ENCODE measurements at regions not wholly inside any gene's neighbourhood (a gene's known extent, or its start where the extent isn't known, plus 50 kb on each side); places are given as distances from the start of the nearest gene placed in this dataset.
"Not testable (repeated sequence)": the region's sequence is repeated elsewhere in the genome, so short reads cannot be mapped to it uniquely, and the experiment has no call there.

DNA sequence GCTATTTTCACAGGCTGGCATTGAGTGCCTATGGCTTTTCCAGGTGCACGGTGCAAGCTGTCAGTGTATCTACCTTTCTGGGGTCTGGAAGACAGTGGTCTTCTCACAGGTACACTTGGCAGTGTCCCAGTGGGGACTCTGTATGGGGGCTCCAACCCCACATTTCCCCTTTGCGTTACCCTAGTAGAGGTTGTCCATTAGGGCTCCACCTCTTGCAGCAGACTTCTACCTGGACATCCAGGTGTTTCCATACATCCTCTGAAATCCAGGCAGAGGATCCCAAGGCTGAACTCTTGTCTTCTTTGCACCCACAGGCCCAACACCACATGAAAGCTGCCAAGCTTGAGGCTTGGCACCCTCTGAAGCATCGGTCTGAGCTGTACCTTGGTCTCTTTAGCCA lies 735.7 kb upstream of the INTU start:
- Histone ChIP-seq H3K27me3 (ENCODE audit: low read depth) (no peaks in the 10 kb centered on the region), H3K36me3 (replicated peaks) (no peaks in the 10 kb centered on the region), H3K4me1 (no peaks in the 10 kb centered on the region), H3K9me3 (peaks cover 5% of the 10 kb centered on the region; the same call in 1 of the 2 replicates), H3K4me3 (no peak overlapping the region)
- in situ Hi-C loops (cut with MboI; ENCODE audit: low sequenced_read_pairs) = no loop called here
- DNase-seq (ENCODE audit: low spot score in 2 of 2) = no peak

DNA sequence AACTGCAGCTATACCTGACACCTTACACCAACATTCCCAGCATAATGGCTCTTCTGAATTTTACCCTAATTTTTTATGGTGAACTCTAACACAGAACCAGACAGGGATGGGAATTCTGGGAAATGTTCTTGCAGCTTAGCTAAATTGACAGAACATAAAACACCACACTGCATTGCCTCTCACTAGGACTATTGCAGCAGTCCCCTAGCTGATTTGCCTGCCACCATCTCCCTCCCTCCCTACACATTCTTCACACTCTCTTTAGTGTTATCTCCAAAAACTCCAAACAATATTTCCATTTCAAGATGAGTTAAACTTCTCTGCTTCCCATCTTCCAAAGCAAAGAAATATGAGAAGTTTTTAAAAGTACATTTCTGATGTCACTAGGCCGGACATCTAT lies 733.9 kb upstream of the INTU start:
- in situ Hi-C loops (cut with MboI; ENCODE audit: low sequenced_read_pairs) = no loop called here
- Histone ChIP-seq H3K27me3 (ENCODE audit: low read depth) (no peaks in the 10 kb centered on the region), H3K4me1 (no peaks in the 10 kb centered on the region), H3K9me3 (peaks cover 5% of the 10 kb centered on the region; the same call in 1 of the 2 replicates), H3K36me3 (replicated peaks) (no peaks in the 10 kb centered on the region), H3K4me3 (no peak overlapping the region)
- DNase-seq (ENCODE audit: low spot score in 2 of 2) = no peak

DNA sequence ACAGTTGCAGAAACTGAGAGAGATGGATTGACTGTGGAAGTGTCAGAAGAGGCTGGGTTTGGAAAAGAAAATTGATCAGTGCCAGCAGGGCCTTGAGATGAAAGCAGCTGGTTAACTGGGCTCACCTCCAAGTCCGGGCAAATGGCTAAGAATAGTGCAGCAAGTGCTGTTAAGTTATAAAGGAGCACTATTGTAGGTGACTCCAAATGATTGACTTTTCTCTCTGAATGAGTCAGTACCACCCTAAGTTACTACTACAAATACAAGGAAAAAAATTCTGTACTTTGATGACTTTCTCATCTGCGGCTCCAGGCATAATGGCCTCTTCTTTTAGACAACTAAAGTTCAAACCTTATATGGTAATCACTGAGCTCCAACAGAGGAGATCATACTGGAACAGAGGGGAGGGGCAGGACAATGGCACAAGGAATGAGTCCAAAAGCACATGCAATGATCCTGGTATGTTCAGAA lies 733.4 kb upstream of the INTU start:
- Histone ChIP-seq H3K4me1 (no peaks in the 10 kb centered on the region), H3K4me3 (no peak overlapping the region), H3K27me3 (ENCODE audit: low read depth) (no peaks in the 10 kb centered on the region), H3K9me3 (peaks cover 5% of the 10 kb centered on the region; the same call in 1 of the 2 replicates), H3K36me3 (replicated peaks) (no peaks in the 10 kb centered on the region)
- no peak for DNase-seq (ENCODE audit: low spot score in 2 of 2)
- in situ Hi-C loops (cut with MboI; ENCODE audit: low sequenced_read_pairs) = no loop called here

DNA sequence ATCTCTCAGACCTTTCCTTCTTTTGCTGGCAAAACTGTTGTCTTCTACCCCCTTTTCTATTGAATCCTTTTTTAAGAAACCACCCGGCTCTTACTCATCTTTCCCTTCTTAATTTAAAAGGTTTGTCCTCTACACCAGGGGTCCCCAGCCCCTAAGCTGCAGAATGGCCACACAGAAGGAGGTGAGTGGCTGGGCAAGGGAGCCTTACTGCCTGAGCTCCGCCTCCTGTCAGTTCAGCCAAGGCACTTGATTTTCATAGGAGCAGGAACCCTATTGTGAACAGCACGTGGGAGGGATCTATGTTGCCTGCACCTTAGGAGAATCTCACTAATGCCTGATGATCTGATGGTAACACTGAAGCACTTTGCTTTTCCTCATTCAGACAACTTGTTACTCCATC lies 726.3 kb upstream of the INTU start:
- Histone ChIP-seq H3K27me3 (ENCODE audit: low read depth) (no peaks in the 10 kb centered on the region), H3K4me3 (no peak overlapping the region), H3K9me3 (no peaks in the 10 kb centered on the region), H3K36me3 (replicated peaks) (no peaks in the 10 kb centered on the region), H3K4me1 (no peaks in the 10 kb centered on the region)
- in situ Hi-C loops (cut with MboI; ENCODE audit: low sequenced_read_pairs) = no loop called here
- DNase-seq (ENCODE audit: low spot score in 2 of 2) = no peak

DNA sequence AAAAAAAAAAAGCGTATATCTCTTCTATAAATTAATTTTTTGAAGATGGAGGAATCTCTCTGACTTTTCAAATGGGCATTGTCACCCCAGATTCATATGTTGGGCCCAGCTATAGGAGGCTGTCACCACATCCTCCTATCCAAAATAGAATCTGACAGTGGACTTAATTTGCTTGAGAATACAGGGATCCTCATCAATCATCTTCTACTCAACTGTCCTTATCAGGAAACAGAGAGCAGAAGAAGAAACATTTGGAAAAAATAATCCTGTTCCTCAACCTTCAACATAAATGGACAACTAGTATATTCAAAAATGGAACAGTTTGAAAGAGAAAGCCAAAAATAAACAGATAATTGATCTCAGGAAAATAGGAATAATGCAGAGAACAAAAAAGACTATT lies 725.4 kb upstream of the INTU start:
- no peaks in the 10 kb centered on the region for H3K36me3 ChIP-seq (replicated peaks)
- no peaks in the 10 kb centered on the region for H3K4me1 ChIP-seq
- in situ Hi-C loops (cut with MboI; ENCODE audit: low sequenced_read_pairs) = no loop called here
- H3K27me3 ChIP-seq (ENCODE audit: low read depth) = no peaks in the 10 kb centered on the region
- DNase-seq (ENCODE audit: low spot score in 2 of 2) = no peak
- H3K9me3 ChIP-seq = no peaks in the 10 kb centered on the region; the same call in 1 of the 2 replicates
- no peak overlapping the region for H3K4me3 ChIP-seq

DNA sequence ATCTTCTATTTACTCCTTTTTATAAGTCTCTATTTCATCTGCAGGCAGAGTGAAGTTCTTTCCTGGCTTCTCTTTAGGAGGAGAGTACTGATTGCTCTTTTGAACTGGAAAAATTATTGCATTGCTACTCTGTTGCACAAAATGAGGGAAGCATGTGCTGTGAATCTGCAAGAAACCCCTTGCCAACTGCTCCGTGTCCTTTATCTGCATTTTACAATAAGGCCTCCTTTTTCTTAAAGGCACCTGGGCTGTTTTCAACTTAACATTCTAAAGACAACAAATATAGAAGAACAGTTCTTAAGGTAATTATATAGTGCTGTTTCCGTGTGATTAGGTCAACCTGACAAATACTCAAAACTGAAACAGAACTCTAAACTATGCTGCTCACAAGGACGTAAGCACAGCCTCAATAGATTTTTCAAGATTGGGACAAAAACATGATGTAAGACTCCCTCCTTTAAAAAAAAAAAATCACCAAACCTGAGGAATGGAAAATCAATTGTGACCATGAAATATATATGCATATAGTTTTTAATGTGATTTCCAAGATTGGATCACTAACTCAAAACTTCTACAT lies 716.6 kb upstream of the INTU start:
- Histone ChIP-seq H3K4me1 (0 out of 2 replicates have a peak, but pooled peaks cover 4% of the 10 kb centered on the region), H3K27me3 (ENCODE audit: low read depth) (no peaks in the 10 kb centered on the region), H3K4me3 (no peak overlapping the region), H3K9me3 (no peaks in the 10 kb centered on the region; the same call in 1 of the 2 replicates), H3K36me3 (replicated peaks) (no peaks in the 10 kb centered on the region)
- no peak for DNase-seq (ENCODE audit: low spot score in 2 of 2)
- in situ Hi-C loops (cut with MboI; ENCODE audit: low sequenced_read_pairs) = no loop called here

DNA sequence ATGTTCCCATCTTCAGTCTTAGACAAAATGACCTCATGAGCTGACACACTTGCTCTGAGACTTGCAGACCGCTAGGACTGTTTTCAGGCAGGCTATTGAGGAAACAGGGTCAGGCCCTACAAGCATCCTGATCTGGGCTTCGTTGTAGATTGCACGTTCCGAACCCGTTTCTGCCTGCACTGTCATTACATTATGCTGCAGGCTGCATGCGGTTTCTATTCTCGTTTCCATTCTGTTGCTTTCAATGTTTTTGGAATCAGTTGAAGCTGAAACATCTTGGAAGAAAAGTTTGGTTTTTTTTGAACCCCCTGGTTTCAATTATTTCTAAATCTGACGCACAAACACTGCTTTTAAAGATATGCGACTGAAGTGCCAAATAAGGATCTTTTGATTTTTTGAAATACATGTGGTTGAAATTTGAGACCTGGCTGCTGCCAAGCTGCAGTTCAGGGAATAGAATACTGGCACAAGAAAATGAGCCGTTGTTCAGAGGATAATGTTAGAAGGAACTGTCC lies 716.1 kb upstream of the INTU start:
- DNase-seq (ENCODE audit: low spot score in 2 of 2) = no peak
- no peaks in the 10 kb centered on the region for H3K36me3 ChIP-seq (replicated peaks)
- no peaks in the 10 kb centered on the region for H3K27me3 ChIP-seq (ENCODE audit: low read depth)
- H3K9me3 ChIP-seq = no peaks in the 10 kb centered on the region; the same call in 1 of the 2 replicates
- H3K4me1 ChIP-seq = 0 out of 2 replicates have a peak, but pooled peaks cover 4% of the 10 kb centered on the region
- no peak overlapping the region for H3K4me3 ChIP-seq
- in situ Hi-C loops (cut with MboI; ENCODE audit: low sequenced_read_pairs) = no loop called here

DNA sequence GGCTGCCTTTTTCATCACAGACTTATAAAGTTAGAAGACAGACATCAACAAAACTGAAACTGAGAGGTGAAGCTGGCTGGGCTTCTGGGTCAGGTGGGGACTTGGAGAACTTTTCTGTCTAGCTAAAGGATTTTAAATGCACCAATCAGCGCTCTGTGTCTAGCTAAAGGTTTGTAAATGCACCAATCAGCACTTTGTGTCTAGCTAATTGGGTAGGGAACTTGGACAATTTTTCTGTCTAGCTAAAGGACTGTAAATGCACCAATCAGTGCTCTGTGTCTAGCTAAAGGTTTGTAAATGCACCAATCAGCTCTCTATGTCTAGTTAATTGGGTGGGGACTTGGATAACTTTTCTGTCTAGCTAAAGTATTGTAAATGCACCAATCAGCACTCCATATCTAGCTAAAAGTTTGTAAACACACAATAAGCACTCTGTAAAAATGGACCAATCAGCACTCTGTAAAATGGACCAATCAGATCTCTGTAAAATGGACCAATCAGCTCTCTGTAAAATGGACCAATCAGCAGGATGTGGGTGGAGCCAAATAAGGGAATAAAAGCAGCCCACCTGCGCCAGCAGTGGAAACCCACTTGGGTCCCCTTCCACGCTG lies 710.3 kb upstream of the INTU start:
- H3K27me3 ChIP-seq (ENCODE audit: low read depth); H3K4me3 ChIP-seq; in situ Hi-C loops (cut with MboI; ENCODE audit: low sequenced_read_pairs); H3K36me3 ChIP-seq (replicated peaks); H3K4me1 ChIP-seq; H3K9me3 ChIP-seq; DNase-seq (ENCODE audit: low spot score in 2 of 2): not testable (repeated sequence)

DNA sequence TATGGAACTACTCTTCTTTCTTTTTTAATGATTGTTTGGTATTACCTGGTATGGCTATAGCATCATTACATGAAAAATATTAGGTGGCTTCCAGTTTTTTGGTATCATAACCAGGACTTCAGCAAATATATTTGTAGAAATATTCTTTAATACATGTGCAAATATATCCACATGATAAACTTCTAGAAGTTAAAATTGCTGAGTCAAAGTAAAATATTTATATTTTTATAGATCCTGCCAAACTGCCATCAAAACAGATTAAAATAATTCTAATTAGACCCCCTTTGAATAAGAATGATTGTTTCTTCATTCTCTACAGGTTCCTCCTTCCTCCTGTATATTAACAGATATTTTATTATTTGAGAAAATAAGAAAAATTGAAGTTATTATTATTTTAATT lies 708.5 kb upstream of the INTU start:
- no peaks in the 10 kb centered on the region for H3K9me3 ChIP-seq
- H3K4me1 ChIP-seq = no peaks in the 10 kb centered on the region
- DNase-seq (ENCODE audit: low spot score in 2 of 2) = no peak
- H3K27me3 ChIP-seq (ENCODE audit: low read depth) = no peaks in the 10 kb centered on the region
- no peak overlapping the region for H3K4me3 ChIP-seq
- no peaks in the 10 kb centered on the region for H3K36me3 ChIP-seq (replicated peaks)
- in situ Hi-C loops (cut with MboI; ENCODE audit: low sequenced_read_pairs) = no loop called here

DNA sequence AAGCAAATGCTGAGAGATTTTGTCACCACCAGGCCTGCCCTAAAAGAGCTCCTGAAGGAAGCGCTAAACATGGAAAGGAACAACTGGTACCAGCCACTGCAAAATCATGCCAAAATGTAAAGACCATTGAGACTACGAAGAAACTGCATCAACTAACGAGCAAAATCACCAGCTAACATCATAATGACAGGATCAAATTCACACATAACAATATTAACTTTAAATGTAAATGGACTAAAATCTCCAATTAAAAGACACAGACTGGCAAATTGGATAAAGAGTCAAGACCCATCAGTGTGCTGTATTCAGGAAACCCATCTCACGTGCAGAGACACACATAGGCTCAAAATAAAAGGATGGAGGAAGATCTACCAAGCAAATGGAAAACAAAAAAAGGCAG lies 702.7 kb upstream of the INTU start:
- H3K9me3 ChIP-seq; H3K27me3 ChIP-seq (ENCODE audit: low read depth); DNase-seq (ENCODE audit: low spot score in 2 of 2); H3K36me3 ChIP-seq (replicated peaks); in situ Hi-C loops (cut with MboI; ENCODE audit: low sequenced_read_pairs); H3K4me1 ChIP-seq; H3K4me3 ChIP-seq: not testable (repeated sequence)

DNA sequence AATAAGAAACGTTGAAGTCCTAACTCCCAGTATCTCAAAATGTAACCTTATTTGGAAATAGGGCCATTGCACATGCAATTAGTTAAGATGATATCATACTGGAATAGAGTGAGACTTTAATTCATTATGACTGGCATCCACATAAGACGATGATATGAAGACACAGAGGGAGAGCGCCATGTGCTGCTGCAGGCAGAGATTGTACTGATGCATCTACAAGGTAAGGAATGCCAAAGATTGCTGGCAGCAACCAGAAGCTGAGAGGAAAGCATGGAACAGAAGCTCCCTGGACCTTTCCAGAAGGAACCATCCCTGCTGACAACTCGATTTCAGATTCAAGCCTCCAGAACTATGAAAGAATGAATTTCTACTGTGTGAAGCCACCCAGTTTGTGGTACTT lies 697.0 kb upstream of the INTU start:
- no peaks in the 10 kb centered on the region for H3K4me1 ChIP-seq
- no peak for DNase-seq (ENCODE audit: low spot score in 2 of 2)
- H3K9me3 ChIP-seq = no peaks in the 10 kb centered on the region
- no peak overlapping the region for H3K4me3 ChIP-seq
- no peaks in the 10 kb centered on the region for H3K27me3 ChIP-seq (ENCODE audit: low read depth)
- H3K36me3 ChIP-seq (replicated peaks) = no peaks in the 10 kb centered on the region
- in situ Hi-C loops (cut with MboI; ENCODE audit: low sequenced_read_pairs) = no loop called here

DNA sequence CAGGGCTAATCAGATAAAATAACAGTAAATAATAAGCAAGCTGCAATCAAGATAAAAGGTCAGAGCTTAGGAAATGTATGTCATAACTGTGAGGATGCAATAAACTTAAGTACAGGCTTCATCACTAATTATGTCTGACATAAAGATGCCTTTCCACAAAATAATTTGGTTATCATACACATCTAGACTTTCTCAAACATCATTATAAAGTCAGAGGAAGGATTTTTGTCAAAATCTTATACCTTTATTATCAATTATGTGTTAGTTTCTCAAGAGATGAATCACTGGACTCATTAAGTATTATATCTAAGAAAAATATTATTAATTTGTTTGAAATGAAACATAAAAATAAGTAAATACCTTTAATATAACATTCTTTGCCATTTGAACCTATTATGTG lies 695.4 kb upstream of the INTU start:
- Histone ChIP-seq H3K36me3 (replicated peaks) (no peaks in the 10 kb centered on the region), H3K4me1 (no peaks in the 10 kb centered on the region), H3K9me3 (no peaks in the 10 kb centered on the region), H3K27me3 (ENCODE audit: low read depth) (no peaks in the 10 kb centered on the region), H3K4me3 (no peak overlapping the region)
- no peak for DNase-seq (ENCODE audit: low spot score in 2 of 2)
- in situ Hi-C loops (cut with MboI; ENCODE audit: low sequenced_read_pairs) = no loop called here

DNA sequence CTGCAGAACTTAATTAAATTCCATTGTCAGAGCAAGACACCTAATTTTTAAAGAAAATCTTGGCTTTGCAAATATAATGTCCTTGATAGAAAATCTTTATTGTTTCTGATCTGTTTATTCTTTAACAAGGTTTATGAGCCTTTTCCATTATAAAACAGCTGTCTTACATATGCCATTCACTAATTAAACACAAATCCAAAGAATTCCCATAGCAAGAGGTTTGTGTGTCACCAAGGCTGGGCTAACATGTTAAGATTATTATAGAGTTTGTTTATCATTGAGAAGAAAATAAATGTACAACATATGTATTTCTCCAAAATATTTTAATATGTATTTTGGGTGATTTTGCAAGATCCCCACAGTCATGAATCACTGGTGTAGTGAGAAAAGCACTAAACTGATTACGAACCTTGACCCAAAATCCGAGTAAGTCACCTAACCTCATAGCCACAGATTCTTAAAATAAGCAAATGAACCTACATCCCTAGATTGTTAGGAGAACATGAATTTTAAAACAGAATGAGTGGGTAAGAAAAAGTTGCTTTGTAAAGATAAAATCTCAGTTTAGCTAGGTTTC lies 694.8 kb upstream of the INTU start:
- Histone ChIP-seq H3K27me3 (ENCODE audit: low read depth) (no peaks in the 10 kb centered on the region), H3K4me3 (no peak overlapping the region), H3K36me3 (replicated peaks) (no peaks in the 10 kb centered on the region), H3K4me1 (no peaks in the 10 kb centered on the region), H3K9me3 (no peaks in the 10 kb centered on the region)
- no peak for DNase-seq (ENCODE audit: low spot score in 2 of 2)
- in situ Hi-C loops (cut with MboI; ENCODE audit: low sequenced_read_pairs) = no loop called here

DNA sequence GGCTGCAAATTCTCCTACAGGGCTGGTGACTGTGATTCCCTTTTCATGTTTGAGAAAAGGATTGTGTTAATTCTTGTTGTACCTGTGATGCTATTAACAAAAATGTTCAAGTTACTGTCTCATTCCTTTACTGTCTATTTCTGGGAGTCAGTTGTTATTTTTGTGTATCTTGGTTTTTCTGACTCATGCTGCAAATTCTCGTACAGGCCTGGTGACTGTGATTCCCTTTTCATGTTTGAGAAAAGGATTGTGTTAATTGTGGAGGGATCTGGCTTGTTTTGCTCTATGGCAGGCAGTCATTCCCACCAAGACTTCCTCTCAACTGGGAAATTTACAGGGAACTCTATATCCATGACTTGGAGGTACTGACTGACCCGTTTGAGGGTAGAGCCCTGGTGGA lies 693.4 kb upstream of the INTU start:
- in situ Hi-C loops (cut with MboI; ENCODE audit: low sequenced_read_pairs) = no loop called here
- no peaks in the 10 kb centered on the region for H3K36me3 ChIP-seq (replicated peaks)

More for the DNA sequence above, 693.4 kb upstream of the INTU start:
- H3K4me3 ChIP-seq = no peak overlapping the region
- H3K4me1 ChIP-seq = no peaks in the 10 kb centered on the region
- no peaks in the 10 kb centered on the region for H3K9me3 ChIP-seq
- no peaks in the 10 kb centered on the region for H3K27me3 ChIP-seq (ENCODE audit: low read depth)
- DNase-seq (ENCODE audit: low spot score in 2 of 2) = no peak
